HUES64 (cell line): ENCODE measurements at regions not wholly inside any gene's neighbourhood (a gene's known extent, or its start where the extent isn't known, plus 50 kb on each side); places are given as distances from the start of the nearest gene placed in this dataset.
"Not testable (repeated sequence)": the region's sequence is repeated elsewhere in the genome, so short reads cannot be mapped to it uniquely, and the experiment has no call there.

ENCODE experiments used
- H3K27ac ChIP-seq: 2 replicates; pipeline ENCODE4 v1.7.0; 2013; ENCODE audit warnings: low read depth, low read length, inconsistent platforms
- H3K27me3 ChIP-seq: 2 replicates; pipeline ENCODE4 v1.6.1; 2013; ENCODE audit warnings: mild to moderate bottlenecking, low read length; ENCODE audit not compliant: insufficient read depth
- H3K36me3 ChIP-seq: 2 replicates; pipeline ENCODE4 v1.6.1; 2013; ENCODE audit warnings: mild to moderate bottlenecking, low read length; ENCODE audit not compliant: insufficient read depth
- H3K4me1 ChIP-seq: 2 replicates; pipeline ENCODE4 v1.6.1; 2013; ENCODE audit warnings: mild to moderate bottlenecking, low read length, moderate library complexity; ENCODE audit not compliant: insufficient read depth
- H3K4me3 ChIP-seq: 2 replicates; pipeline ENCODE4 v1.5.1; 2013; ENCODE audit warnings: mild to moderate bottlenecking, low read length, moderate library complexity
- H3K9ac ChIP-seq: 2 replicates; pipeline ENCODE4 v1.6.1; 2013; ENCODE audit warnings: mild to moderate bottlenecking, low read depth, low read length
- H3K9me3 ChIP-seq: 2 replicates; pipeline ENCODE4 v1.6.1; 2013; ENCODE audit warnings: low read depth, low read length; ENCODE audit not compliant: insufficient read depth
- WGBS: fragments of 150-250, 120-280 bp; methylation state at CpG from one replicate; pipeline ENCODE4 v1.1.7; 2013; ENCODE audit warnings: missing lambda C conversion rate; 5-methylcytosine and 5-hydroxymethylcytosine counted together

DNA sequence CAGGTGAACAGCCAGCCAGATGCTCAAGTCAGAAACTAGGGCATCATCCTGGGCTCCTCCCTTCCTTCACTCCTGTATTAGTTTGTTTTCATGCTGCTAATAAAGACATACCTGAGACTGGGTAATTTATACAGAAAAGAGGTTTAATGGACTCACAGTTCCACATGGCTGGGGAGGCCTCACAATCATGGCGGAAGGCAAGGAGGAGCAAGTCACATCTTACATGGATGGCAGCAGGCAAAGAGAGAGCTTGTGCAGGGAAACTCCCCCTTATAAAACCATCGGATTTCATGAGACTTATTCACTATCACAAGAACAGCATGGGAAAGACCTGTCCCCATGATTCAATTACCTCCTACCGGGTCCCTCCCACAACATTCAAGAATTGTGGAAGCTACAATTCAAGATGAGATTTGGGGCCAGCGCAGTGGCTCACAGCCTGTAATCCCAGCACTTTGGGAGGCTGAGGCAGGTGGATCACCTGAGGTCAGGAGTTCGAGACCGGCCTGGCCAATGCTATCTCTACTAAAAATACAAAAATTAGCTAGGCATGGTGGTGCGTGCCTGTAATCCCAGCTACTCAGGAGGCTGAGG is 78.0 kb downstream of the CHRD start:
- not testable (repeated sequence) for H3K27me3 ChIP-seq, H3K9me3 ChIP-seq, H3K9ac ChIP-seq, H3K27ac ChIP-seq, H3K4me3 ChIP-seq, H3K4me1 ChIP-seq, H3K36me3 ChIP-seq
- 94% methylated on average over 7 of the region's 7 CpGs for WGBS

DNA sequence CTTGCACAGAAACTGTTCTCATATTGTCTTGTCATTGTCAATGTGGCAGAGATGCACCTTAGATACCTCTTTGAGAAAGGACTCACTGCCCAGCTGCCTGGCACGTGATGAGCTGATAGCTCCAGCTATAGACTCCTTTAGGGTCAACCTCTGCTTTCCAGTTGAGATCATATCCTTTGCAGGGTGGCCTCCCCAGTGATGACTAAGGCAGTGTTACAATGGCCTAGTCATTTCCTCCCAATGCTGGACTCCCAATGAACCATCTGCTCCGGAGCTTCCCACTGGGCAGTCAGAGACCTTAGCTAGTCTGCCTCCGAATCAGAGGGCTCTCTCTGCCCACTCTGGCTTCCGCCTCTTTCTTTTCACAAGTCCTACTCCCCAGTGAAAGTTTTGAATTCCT is 79.5 kb downstream of the CHRD start:
- Histone ChIP-seq H3K27ac (no peak overlapping the region), H3K4me3 (no peak overlapping the region), H3K4me1 (no peaks in the 10 kb centered on the region), H3K9ac (no peak overlapping the region), H3K27me3 (no peaks in the 10 kb centered on the region), H3K36me3 (no peaks in the 10 kb centered on the region), H3K9me3 (no peaks in the 10 kb centered on the region)
- 84% methylated on average over 4 of the region's 4 CpGs for WGBS

DNA sequence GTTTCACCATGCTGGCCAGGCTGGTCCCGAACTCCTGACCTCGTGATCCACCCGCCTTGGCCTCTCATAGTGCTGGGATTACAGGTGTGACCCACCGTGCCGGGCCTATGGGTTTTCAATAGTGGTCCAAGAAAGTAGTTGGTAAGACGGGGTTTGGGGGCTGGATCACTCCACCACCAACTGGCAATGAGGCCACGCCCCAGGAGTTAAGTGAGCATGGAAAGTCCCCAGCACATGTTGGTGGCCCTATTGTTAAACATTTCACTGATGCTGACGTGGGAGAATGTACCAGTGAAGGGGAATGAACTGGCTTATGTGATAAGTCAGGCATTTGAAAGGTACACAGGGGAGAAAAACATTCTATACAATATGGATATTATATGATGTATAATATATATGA is 80.4 kb downstream of the CHRD start:
- H3K9me3 ChIP-seq = no peaks in the 10 kb centered on the region
- 90% methylated on average over 8 of the region's 8 CpGs for WGBS
- no peak overlapping the region for H3K4me3 ChIP-seq
- no peaks in the 10 kb centered on the region for H3K4me1 ChIP-seq
- H3K27ac ChIP-seq = no peak overlapping the region
- H3K27me3 ChIP-seq = no peaks in the 10 kb centered on the region
- no peaks in the 10 kb centered on the region for H3K36me3 ChIP-seq
- H3K9ac ChIP-seq = no peak overlapping the region

- no peaks in the 10 kb centered on the region for H3K27me3 ChIP-seq
- no peak overlapping the region for H3K9ac ChIP-seq
- H3K9me3 ChIP-seq = no peaks in the 10 kb centered on the region
- no peaks in the 10 kb centered on the region for H3K4me1 ChIP-seq
- no peak overlapping the region for H3K27ac ChIP-seq
- no peaks in the 10 kb centered on the region for H3K36me3 ChIP-seq
- 92% methylated on average over 6 of the region's 6 CpGs for WGBS
- no peak overlapping the region for H3K4me3 ChIP-seq
These were observed 81.4 kb downstream of the CHRD start for GRCh38 chr3:184461219-184461618.

DNA sequence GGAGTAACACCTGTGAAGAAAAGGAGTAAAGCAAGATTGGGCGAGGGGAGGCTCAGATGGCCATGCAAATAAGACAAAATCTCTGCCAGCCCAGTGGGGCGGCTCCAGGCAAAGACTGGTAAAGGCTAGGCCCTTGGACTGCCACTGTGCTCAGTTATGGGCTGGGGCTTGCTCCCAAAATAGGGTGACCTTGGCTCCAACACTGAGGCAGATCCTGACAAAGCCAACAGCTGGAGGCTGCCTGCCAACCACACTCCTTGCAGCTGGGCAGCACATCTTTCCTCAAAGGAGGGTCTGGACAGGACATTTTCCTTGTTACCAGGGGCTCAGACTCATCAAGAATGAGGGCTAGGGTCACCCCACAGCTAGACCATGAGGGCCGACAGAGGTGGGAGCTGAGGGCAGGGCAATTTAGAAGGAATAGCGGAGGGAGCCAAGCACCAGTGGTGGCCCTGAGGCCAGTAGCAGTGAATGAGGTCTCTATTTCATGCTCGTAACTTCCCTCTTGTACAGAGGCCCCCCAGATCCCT is 86.1 kb downstream of the CHRD start:
- Histone ChIP-seq H3K27me3 (no peaks in the 10 kb centered on the region), H3K4me1 (0 out of 2 replicates have a peak, but pooled peaks cover 3% of the 10 kb centered on the region), H3K4me3 (no peak overlapping the region), H3K9me3 (no peaks in the 10 kb centered on the region), H3K36me3 (no peaks in the 10 kb centered on the region), H3K27ac (no peak overlapping the region), H3K9ac (no peak overlapping the region)
- WGBS = 93% methylated on average over 5 of the region's 5 CpGs

DNA sequence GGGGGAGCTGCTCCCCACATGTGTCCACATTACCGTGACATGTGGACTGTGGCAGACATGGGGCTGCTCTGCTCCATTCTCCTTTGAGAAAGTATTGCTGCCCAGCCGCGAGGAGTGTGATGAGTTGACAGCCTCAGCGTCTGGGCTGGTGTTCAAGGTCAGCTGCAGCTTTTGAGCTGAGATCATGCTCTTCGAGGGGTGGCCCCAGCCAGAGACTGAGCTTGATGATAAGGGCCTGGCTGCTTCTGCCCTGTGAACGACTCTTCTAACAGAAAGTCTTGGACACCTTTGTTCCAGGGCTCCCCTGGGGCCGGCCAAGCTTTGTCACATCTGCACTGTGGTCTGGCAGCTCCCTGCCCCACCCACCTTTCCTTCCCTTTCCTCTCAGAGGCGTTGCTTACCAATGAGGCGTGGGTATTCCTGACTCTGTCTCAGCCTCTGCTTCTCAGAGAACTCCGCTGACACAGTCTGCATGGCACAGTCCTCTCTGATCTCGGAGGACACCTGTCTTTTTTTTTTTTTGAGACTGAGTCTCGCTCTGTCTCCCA is 86.6 kb downstream of the CHRD start:
- no peak overlapping the region for H3K27ac ChIP-seq
- H3K36me3 ChIP-seq = no peaks in the 10 kb centered on the region
- H3K27me3 ChIP-seq = no peaks in the 10 kb centered on the region
- 69% methylated on average over 12 of the region's 12 CpGs for WGBS
- no peak overlapping the region for H3K4me3 ChIP-seq
- H3K9ac ChIP-seq = no peak overlapping the region
- H3K9me3 ChIP-seq = no peaks in the 10 kb centered on the region
- H3K4me1 ChIP-seq = 0 out of 2 replicates have a peak, but pooled peaks cover 3% of the 10 kb centered on the region

GRCh38 chr3:184467171-184467570 is 87.3 kb downstream of the CHRD start:
- no peaks in the 10 kb centered on the region for H3K27me3 ChIP-seq
- no peak overlapping the region for H3K9ac ChIP-seq
- 0 out of 2 replicates have a peak, but pooled peaks cover 3% of the 10 kb centered on the region for H3K4me1 ChIP-seq
- 91% methylated on average over 9 of the region's 9 CpGs for WGBS
- no peak overlapping the region for H3K4me3 ChIP-seq
- H3K9me3 ChIP-seq = no peaks in the 10 kb centered on the region
- H3K36me3 ChIP-seq = no peaks in the 10 kb centered on the region
- H3K27ac ChIP-seq = no peak overlapping the region

DNA sequence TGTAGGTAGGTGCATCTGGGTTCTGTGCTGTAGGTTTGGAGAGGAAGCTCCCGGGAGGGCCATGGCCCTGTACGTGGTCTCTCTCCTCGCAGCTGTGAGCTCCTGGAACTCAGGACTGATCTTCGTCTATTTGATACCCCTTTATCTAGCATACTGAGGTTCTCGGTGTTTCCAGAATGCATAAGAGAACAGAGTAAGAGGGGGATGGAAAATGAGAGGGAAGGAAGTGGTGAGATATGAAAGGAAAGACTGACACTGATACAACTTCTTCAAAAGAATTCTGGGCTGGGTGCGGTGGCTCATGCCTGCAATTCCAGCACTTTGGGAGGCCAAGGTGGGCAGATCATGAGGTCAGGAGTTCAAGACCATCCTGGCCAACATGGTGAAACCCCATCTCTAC is 90.7 kb downstream of the CHRD start:
- H3K27me3 ChIP-seq = no peaks in the 10 kb centered on the region
- no peak overlapping the region for H3K27ac ChIP-seq
- no peaks in the 10 kb centered on the region for H3K9me3 ChIP-seq
- WGBS = 87% methylated on average over 6 of the region's 6 CpGs
- H3K4me3 ChIP-seq = no peak overlapping the region
- no peak overlapping the region for H3K9ac ChIP-seq
- H3K4me1 ChIP-seq = 0 out of 2 replicates have a peak, but pooled peaks cover 3% of the 10 kb centered on the region
- no peaks in the 10 kb centered on the region for H3K36me3 ChIP-seq

DNA sequence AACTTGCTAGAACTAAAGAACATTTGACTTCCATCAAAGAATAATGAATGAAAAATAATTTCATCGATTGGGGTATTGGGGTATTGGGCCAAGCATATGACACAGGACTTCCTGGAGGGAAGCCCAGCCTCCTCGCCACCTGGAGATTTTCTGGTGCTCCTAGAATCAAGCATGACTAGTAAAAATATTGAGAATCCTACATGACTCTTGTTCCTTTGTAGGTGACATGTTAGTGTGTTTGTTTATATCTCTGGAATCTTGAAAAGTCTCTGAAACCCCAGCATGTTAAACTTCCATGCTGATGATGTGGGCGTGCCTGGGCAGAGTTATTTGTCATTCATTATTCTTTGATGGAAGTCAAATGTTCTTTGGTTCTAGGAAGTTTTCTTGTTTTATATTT is 90.1 kb upstream of the EPHB3 start:
- Histone ChIP-seq H3K4me3 (no peak overlapping the region), H3K4me1 (0 out of 2 replicates have a peak, but pooled peaks cover 3% of the 10 kb centered on the region), H3K27ac (no peak overlapping the region), H3K27me3 (no peaks in the 10 kb centered on the region), H3K9me3 (no peaks in the 10 kb centered on the region), H3K9ac (no peak overlapping the region), H3K36me3 (no peaks in the 10 kb centered on the region)
- 93% methylated on average over 3 of the region's 3 CpGs for WGBS

- Histone ChIP-seq H3K27me3 (no peaks in the 10 kb centered on the region), H3K4me1 (0 out of 2 replicates have a peak, but pooled peaks cover 3% of the 10 kb centered on the region), H3K9ac (no peak overlapping the region), H3K9me3 (no peaks in the 10 kb centered on the region), H3K27ac (no peak overlapping the region), H3K36me3 (no peaks in the 10 kb centered on the region), H3K4me3 (no peak overlapping the region)
- WGBS = 94% methylated on average over 12 of the region's 12 CpGs
These were observed 88.7 kb upstream of the EPHB3 start for GRCh38 chr3:184472723-184473428.

DNA sequence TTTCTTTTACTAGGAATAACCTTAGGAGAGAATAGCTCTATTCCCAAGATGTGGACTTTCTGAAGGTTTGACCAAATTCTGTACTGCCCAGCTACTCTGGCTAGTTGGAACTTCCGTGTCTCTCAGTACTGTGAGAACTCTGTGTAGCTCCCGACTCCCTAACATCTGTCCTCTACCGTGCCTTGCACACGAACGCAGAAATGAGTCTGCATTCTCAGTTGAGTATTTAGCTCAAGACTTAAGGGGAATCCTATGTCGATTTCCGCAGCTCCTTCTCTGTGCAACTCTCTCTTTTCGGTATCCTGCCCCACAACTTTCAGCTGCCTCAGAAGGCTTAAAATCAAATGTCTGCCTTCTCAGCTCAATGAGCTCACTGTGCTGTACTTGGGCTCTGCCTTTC is 86.7 kb upstream of the EPHB3 start:
- no peaks in the 10 kb centered on the region for H3K9me3 ChIP-seq
- no peaks in the 10 kb centered on the region for H3K27me3 ChIP-seq
- no peak overlapping the region for H3K9ac ChIP-seq
- H3K36me3 ChIP-seq = no peaks in the 10 kb centered on the region
- peaks cover 2% of the 10 kb centered on the region; the same call in 1 of the 2 replicates for H3K4me1 ChIP-seq
- no peak overlapping the region for H3K27ac ChIP-seq
- WGBS = 92% methylated on average over 8 of the region's 8 CpGs
- H3K4me3 ChIP-seq = no peak overlapping the region
